ENCODE measurements at regions not wholly inside any gene's neighbourhood (a gene's known extent, or its start where the extent isn't known, plus 50 kb on each side); places are given as distances from the start of the nearest gene placed in this dataset.
"Not testable (repeated sequence)": the region's sequence is repeated elsewhere in the genome, so short reads cannot be mapped to it uniquely, and the experiment has no call there.

GRCh38 chr4:117135634-117136354 is 50.4 kb upstream of the TRAM1L1 start:
- no peak for DNase-seq (ENCODE audit: low read depth)

GRCh38 chr4:117137145-117137544 is 51.8 kb upstream of the TRAM1L1 start:
- DNase-seq (ENCODE audit: low read depth): no peak

DNA sequence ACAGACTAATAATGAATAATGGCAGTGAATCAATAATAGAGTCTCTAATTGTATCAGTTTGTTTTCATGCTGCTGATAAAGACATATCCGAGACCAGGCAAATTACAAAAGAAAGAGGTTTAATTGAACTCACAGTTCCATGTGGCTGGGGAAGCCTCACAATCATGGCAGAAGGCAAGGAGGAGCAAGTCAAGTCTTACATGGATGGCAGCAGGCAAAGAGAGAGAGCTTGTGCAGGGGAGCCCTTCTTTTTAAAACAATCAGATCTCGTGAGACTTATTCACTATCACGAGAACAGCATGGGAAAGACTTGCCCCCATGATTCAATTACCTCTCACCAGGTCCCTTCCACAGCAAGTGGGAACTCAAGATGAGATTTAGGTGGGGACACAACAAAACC is 53.4 kb upstream of the TRAM1L1 start:
- DNase-seq (ENCODE audit: low read depth): not testable (repeated sequence)

- DNase-seq (ENCODE audit: low read depth): no peak
Measured at GRCh38 chr4:117154251-117154650, 68.9 kb upstream of the TRAM1L1 start.

DNA sequence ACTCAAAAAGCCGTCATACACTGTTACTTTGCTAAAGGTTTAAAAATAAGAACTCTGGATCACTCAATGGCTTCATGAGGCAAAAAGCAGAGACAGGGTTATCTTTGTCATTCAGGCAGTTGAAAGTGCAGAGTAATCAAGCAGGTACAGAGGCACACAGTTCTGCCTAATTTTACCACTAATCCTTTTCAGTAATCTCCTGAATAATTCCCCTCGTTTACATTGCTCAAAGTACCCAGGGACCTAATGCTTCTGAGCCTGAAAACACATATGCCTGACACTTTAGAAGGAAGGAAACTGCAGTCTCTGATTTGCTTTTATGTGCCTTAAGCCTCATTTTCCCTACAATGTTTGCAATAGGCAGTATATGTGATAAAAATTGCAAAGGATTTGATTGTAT is 71.4 kb upstream of the TRAM1L1 start:
- no peak for DNase-seq (ENCODE audit: low read depth)

GRCh38 chr4:117157360-117157759 is 72.0 kb upstream of the TRAM1L1 start:
- no peak for DNase-seq (ENCODE audit: low read depth)

GRCh38 chr4:117162976-117163375 is 77.6 kb upstream of the TRAM1L1 start:
- DNase-seq (ENCODE audit: low read depth): no peak

- no peak for DNase-seq (ENCODE audit: low read depth)
Measured at GRCh38 chr4:117164338-117164737, 79.0 kb upstream of the TRAM1L1 start.

DNA sequence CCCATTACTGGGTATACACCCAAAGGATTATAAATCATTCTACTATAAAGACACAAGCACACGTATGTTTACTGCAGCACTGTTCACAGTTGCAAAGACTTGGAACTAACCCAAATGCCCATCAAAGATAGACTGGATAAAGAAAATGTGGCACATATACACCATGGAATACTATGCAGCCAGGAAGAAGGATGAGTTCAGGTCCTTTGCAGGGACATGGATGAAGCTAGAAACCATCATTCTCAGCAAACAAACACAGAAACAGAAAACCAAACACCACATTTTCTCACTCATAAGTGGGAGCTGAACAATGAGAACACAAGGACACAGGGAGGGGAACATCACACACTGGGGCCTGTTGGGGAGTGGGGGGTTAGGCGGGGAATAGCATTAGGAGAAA is 90.0 kb upstream of the TRAM1L1 start:
- not testable (repeated sequence) for DNase-seq (ENCODE audit: low read depth)

- DNase-seq (ENCODE audit: low read depth): no peak
Measured at GRCh38 chr4:117203231-117203630, 117.9 kb upstream of the TRAM1L1 start.

DNA sequence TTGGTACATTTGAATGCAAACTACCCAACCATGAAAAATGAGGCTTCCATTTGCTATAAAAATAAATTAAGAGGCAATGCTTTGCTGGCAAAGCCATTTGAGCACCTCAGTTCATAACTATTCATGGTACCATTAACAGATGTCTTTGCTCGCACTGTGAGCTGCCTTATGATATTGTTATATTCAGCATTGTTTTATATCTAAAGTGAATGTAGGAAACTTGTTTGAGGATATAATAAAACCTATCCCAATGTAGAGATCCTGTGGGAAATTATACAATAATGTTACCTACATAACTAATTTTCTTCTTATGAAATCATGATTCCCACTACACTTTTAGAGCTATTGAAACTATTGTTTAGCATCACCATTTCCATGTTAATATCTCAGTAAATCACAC is 125.2 kb upstream of the TRAM1L1 start:
- no peak for DNase-seq (ENCODE audit: low read depth)

DNA sequence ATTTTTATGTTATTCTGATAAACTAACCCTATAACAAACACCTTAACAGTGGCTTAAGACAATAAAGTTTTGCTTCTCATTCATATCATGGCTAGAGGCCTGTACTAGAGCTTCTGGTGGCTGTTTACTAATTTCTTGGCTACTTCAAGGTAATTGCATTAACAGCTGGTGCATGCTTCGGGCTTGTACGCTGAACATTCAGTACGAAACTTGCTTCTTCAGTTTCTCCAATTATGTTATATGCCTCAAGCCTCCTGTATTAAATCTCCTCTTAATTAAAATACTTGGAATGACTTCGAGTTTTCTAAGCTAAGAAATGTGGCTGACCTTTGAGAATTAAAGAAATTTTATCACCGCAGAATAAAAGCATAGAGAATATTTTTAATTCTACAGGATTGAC is 138.9 kb upstream of the TRAM1L1 start:
- DNase-seq (ENCODE audit: low read depth): no peak

- no peak for DNase-seq (ENCODE audit: low read depth)
Measured at GRCh38 chr4:117225471-117225870, 140.1 kb upstream of the TRAM1L1 start.

DNA sequence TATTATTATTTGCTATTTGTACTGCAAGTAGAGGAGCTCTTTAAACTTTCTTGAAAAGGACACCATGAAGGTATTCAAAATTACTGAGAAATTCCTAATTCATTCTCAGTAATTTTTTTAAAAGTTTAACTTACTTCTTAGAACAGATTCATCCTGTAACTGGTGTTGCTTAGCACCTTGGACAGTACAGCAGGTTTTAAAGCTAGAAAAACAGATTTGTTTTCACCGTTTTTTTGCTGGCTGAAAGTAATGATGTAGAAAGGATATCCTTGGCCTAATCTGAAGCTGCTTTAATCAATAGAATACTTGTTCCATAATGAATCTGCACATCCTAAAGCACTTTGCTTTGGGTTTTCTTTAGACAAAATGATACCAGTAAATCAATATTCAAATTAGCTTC is 142.5 kb upstream of the TRAM1L1 start:
- DNase-seq (ENCODE audit: low read depth): no peak

- no peak for DNase-seq (ENCODE audit: low read depth)
Measured at GRCh38 chr4:117239434-117239833, 154.1 kb upstream of the TRAM1L1 start.

- DNase-seq (ENCODE audit: low read depth): no peak
Measured at GRCh38 chr4:117249333-117249732, 164.0 kb upstream of the TRAM1L1 start.

DNA sequence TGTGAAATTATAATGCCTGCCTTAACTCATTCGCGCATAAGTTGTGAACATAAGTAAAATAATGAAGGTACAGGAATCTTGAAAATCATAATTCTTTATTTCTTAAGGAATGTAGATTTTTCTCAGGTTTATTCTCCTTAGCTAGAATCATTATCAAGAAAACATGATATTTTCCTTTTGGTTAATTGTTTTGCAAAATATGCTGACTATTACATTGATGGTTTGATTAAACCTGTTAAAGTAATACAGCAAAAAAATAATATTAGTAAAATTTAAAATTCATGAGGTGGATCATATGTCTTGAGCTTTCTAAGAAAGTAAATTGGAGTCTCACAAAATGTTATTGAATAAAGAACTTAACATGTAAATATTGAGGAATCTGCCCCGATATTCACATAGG is 178.7 kb upstream of the TRAM1L1 start:
- no peak for DNase-seq (ENCODE audit: low read depth)

- no peak for DNase-seq (ENCODE audit: low read depth)
Measured at GRCh38 chr4:117267317-117267716, 181.9 kb upstream of the TRAM1L1 start.

DNA sequence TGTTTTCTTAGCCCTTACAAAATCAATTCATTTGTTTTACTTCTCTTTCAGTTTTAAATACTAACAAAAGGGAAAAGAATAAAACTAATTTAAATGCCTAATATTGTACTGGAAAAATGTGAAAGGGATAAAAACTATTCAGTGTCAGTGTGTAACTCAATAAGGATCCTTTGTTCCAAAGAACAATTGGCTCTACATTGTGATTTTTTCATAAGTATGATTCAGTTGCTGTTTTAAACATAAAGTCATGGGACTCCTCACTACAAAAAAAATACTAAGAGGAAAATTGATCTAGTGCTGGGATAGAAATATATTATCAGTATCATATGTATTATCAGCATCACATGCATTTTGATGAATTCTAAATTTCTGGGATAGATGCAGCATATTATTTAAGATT is 199.4 kb upstream of the TRAM1L1 start:
- no peak for DNase-seq (ENCODE audit: low read depth)

- no peak for DNase-seq (ENCODE audit: low read depth)
Measured at GRCh38 chr4:117293784-117294183, 208.4 kb upstream of the TRAM1L1 start.

GRCh38 chr4:117302226-117302625 is 216.8 kb upstream of the TRAM1L1 start:
- no peak for DNase-seq (ENCODE audit: low read depth)

- DNase-seq (ENCODE audit: low read depth): no peak
Measured at GRCh38 chr4:117311215-117311614, 225.8 kb upstream of the TRAM1L1 start.

DNA sequence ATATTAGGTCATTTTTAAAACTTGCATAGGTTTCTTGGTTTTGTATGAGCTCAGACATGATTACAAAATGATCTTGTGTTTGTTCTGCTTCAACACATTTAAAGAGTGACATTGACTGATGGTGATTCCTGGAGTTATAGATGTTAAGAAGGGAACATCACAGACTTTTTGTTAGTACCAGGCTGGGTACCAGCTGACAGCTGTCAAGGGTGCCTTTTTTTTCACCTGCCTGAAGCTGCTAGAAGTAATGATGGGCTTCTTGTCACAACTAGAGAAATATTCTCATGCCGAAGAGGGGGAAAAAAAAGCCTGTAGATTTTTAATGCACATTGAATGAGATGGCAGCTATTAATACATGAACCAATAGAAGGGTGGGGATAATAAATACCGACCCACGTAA is 226.6 kb upstream of the TRAM1L1 start:
- DNase-seq (ENCODE audit: low read depth): no peak

DNA sequence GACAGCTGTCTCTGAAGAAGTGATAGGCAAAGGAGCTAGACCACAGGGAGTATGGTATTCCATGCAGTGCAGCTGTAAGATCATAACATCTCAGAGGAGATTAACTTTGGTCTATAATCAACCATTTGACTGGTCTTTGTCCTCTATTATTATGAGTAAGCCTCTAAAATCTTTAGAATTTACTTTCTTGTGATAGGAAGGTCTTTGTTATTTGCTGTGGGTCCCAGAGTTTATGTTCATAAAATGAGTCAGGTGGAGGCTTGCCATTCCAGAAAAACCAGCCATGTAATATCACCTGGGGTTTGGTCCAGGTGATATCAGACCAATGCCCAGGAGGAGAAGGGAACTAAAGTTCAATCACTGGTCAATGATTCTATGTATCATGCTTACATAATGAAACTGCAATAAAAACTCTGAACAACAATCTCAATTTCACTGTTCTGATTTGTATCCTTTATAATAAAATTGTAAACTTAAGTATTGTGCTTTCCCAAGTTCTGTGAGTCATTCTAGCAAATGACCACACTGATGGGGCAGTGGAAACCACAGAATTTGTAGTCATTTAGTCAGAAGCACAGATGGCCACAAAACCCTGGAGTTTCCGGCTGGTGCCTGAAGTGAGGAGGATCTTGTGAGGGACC is 239.6 kb upstream of the TRAM1L1 start:
- DNase-seq (ENCODE audit: low read depth): no peak
